ENCODE measurements at regions not wholly inside any gene's neighbourhood (a gene's known extent, or its start where the extent isn't known, plus 50 kb on each side); places are given as distances from the start of the nearest gene placed in this dataset.

DNA sequence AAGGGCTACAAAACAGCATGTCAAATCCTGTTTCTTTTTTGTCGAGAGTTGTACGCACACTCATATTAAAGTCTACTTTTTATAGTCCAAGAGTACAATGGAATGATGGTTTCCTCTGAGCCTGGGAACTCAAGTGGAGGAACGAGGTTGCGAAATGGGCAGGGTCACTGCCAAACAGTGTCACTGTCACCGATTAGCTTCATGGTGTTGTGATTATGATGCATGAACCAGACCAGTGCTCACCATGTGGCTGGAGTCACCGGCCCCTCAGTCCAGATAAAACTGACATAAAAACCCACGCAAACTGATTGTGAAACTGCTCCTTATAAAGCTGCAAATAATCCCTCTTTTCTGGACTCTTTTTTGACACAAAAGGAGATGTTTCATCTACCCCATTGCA, 122.0 kb downstream of the COPS8 start:
- 45 to 57% (median 50%) methylated on average over 7 of the region's 7 CpGs for WGBS, 5 donors
- H3K27ac ChIP-seq: peak overlapping the region in 3 of 5 donors; percentile 31 to 76 (median 43)
- TF ChIP-seq, protein P1, sequence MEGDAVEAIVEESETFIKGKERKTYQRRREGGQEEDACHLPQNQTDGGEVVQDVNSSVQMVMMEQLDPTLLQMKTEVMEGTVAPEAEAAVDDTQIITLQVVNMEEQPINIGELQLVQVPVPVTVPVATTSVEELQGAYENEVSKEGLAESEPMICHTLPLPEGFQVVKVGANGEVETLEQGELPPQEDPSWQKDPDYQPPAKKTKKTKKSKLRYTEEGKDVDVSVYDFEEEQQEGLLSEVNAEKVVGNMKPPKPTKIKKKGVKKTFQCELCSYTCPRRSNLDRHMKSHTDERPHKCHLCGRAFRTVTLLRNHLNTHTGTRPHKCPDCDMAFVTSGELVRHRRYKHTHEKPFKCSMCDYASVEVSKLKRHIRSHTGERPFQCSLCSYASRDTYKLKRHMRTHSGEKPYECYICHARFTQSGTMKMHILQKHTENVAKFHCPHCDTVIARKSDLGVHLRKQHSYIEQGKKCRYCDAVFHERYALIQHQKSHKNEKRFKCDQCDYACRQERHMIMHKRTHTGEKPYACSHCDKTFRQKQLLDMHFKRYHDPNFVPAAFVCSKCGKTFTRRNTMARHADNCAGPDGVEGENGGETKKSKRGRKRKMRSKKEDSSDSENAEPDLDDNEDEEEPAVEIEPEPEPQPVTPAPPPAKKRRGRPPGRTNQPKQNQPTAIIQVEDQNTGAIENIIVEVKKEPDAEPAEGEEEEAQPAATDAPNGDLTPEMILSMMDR (IDR thresholded peaks at IDR 0.05): no peak
- H3K36me3 ChIP-seq: no peaks in the 10 kb centered on the region
- H3K9me3 ChIP-seq: no peaks in the 10 kb centered on the region
- no peaks in the 10 kb centered on the region for H3K27me3 ChIP-seq
- peak in 1 of 2 donors; percentile 23 for DNase-seq
- intact Hi-C loops (cut with DNase I; ENCODE audit: low total_unique reads): no loop called here
- no peak overlapping the region for H3K4me3 ChIP-seq
- peaks cover 0 to 14% (median 8%) of the 10 kb centered on the region in 4 donors for H3K4me1 ChIP-seq

DNA sequence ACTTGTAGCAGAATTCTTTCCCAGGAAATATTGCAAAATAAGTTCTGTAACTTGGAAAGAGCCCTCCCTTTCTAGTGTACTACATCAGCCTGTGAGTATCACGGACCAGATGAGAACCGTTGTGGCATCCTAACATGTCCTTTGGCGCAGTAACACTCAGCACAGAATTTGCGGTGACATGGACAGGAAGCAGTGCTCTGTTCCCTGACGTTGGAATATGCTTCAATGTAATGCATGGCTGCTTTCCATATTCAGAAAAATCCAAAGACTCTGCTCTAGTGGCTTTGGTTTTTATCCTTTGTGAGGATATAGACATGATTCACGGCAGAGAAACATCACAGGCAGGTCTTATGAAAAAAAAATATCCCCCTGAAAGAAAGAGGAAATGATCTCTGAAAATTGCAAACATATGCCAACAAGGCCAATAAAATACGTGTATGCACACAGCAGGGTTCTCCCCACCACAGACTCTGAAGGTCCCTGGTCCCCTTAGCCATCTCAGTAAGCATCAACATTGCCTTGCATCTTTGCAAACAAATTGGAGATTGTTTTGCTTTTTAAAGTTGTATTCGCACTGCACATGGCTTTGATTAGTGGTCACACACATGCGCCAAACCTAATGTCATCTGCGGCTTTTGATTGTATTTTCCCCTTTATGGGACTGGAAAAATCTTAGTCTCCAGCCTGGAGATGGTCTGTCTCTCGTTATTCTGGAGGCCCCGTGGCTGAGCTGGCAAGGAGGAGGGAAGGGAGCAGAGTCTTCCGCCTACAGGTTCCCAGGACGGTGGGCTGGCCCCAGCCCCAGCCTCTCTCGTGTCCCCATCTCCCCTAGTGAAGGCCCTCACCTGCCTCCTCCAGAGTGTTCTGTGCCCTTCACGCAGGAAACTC, 122.9 kb downstream of the COPS8 start:
- TF ChIP-seq, protein P1 (IDR thresholded peaks at IDR 0.05): no peak
- TF ChIP-seq EP300 (IDR thresholded peaks at IDR 0.05) (no peak), POLR2A (IDR thresholded peaks at IDR 0.05) (no peak), POLR2AphosphoS5 (IDR thresholded peaks at IDR 0.05) (peak in 2 of 3 donors; percentile 19 to 41)
- Histone ChIP-seq H3K27me3 (no peaks in the 10 kb centered on the region), H3K4me3 (no peak overlapping the region), H3K9me3 (no peaks in the 10 kb centered on the region), H3K27ac (peak overlapping the region in 4 of 5 donors; percentile 18 to 76 (median 37)), H3K4me1 (peaks cover 0 to 17% (median 8%) of the 10 kb centered on the region in 4 donors), H3K36me3 (no peaks in the 10 kb centered on the region)
- peak in 1 of 2 donors; percentile 72 for DNase-seq
- 59 to 77% (median 72%) methylated on average over 16 of the region's 16 CpGs for WGBS, 5 donors
- intact Hi-C loops (cut with DNase I; ENCODE audit: low total_unique reads): no loop called here

DNA sequence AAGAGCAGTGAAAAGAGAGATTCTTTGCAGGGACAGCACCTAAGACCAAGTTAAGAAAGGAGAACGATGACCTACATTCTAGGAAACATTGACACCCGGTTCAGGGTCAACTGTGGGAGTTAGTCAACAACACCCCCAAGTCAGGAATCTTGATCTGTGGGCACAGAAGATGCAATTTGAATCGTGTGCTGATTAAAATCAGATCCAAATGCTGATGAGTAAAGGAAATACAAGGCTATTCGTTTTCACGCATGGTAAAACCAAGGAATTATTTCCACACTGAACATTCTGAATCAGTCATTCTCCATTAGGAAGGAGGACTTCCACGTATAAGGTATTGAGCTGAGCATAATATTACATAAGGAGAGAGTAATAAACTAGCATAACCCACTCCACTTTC, 124.2 kb downstream of the COPS8 start:
- H3K27ac ChIP-seq: peak overlapping the region in 1 of 5 donors; percentile 76
- intact Hi-C loops (cut with DNase I; ENCODE audit: low total_unique reads): no loop called here

DNA sequence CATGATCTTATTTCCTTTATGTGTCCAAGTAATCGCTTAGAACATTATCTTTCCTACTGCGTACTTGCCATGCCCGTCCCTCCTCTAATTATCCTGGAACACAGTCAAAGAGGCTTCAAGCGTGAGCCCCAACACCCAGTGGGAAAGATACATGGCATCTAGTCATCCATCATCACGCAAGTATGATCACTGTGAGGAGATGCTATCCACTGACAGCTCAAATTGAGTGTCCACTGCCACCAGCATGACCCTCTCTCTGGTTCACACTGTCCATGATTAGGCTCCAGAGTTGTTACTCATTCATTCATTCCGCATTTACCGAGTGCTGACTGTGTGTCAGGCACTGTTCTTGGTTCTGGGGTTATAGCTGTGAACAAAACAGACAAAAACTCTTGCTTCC, 124.6 kb downstream of the COPS8 start:
- H3K4me3 ChIP-seq: no peak overlapping the region
- TF ChIP-seq EP300 (IDR thresholded peaks at IDR 0.05) (no peak), POLR2A (IDR thresholded peaks at IDR 0.05) (no peak), POLR2AphosphoS5 (IDR thresholded peaks at IDR 0.05) (no peak)
- TF ChIP-seq, protein P1 (IDR thresholded peaks at IDR 0.05): no peak
- H3K27me3 ChIP-seq: no peaks in the 10 kb centered on the region
- no peak for DNase-seq
- no peaks in the 10 kb centered on the region for H3K36me3 ChIP-seq
- intact Hi-C loops (cut with DNase I; ENCODE audit: low total_unique reads): no loop called here
- peaks cover 0 to 19% (median 8%) of the 10 kb centered on the region in 4 donors for H3K4me1 ChIP-seq
- WGBS, 5 donors: 79 to 93% (median 90%) methylated on average over 7 of the region's 7 CpGs
- H3K27ac ChIP-seq: no peak overlapping the region
- no peaks in the 10 kb centered on the region for H3K9me3 ChIP-seq

More for the DNA sequence above, 124.2 kb downstream of the COPS8 start:
- DNase-seq: no peak
- 75 to 81% (median 76%) methylated on average over 6 of the region's 6 CpGs for WGBS, 5 donors
- no peak overlapping the region for H3K4me3 ChIP-seq
- H3K4me1 ChIP-seq: peaks cover 0 to 19% (median 8%) of the 10 kb centered on the region in 4 donors
- no peaks in the 10 kb centered on the region for H3K27me3 ChIP-seq
- H3K9me3 ChIP-seq: no peaks in the 10 kb centered on the region
- H3K36me3 ChIP-seq: no peaks in the 10 kb centered on the region
- TF ChIP-seq, protein P1 (IDR thresholded peaks at IDR 0.05): no peak
- no peak for TF ChIP-seq EP300 (IDR thresholded peaks at IDR 0.05)
- no peak for TF ChIP-seq POLR2A (IDR thresholded peaks at IDR 0.05)
- TF ChIP-seq POLR2AphosphoS5 (IDR thresholded peaks at IDR 0.05): no peak

All from stomach (tissue), 8 donors.